GM19324 (cell line): ENCODE measurements at regions not wholly inside any gene's neighbourhood (a gene's known extent, or its start where the extent isn't known, plus 50 kb on each side); places are given as distances from the start of the nearest gene placed in this dataset.
"Not testable (repeated sequence)": the region's sequence is repeated elsewhere in the genome, so short reads cannot be mapped to it uniquely, and the experiment has no call there.

Experiments
- ATAC-seq: cut with Tn5 transposase; IDR thresholded peaks from one replicate; pipeline ENCODE4 v1.9.1; 2021; ENCODE audit warnings: mild to moderate bottlenecking, moderate library complexity; ENCODE audit not compliant: unreplicated experiment, low FRiP score

GRCh38 chr22:23443905-23444304 is 136.2 kb downstream of the IGLL1 start:
- not testable (repeated sequence) for ATAC-seq

GRCh38 chr22:23439581-23439980 is 140.5 kb downstream of the IGLL1 start:
- ATAC-seq, result not testable (repeated sequence)

GRCh38 chr22:23438216-23438615 is 141.9 kb downstream of the IGLL1 start:
- no peak for ATAC-seq

- ATAC-seq, result no peak
Observed at GRCh38 chr22:23437779-23438178, 142.3 kb downstream of the IGLL1 start.

- not testable (repeated sequence) for ATAC-seq
Observed at GRCh38 chr22:23437107-23437395, 143.0 kb downstream of the IGLL1 start.

- ATAC-seq, result not testable (repeated sequence)
Observed at GRCh38 chr22:23436354-23437106, 143.6 kb downstream of the IGLL1 start.

GRCh38 chr22:23435186-23435585 is 144.9 kb downstream of the IGLL1 start:
- ATAC-seq, result not testable (repeated sequence)

- ATAC-seq, result not testable (repeated sequence)
Observed at GRCh38 chr22:23434198-23434830, 145.8 kb downstream of the IGLL1 start.

GRCh38 chr22:23433127-23434005 is 146.7 kb downstream of the IGLL1 start:
- ATAC-seq, result not testable (repeated sequence)

GRCh38 chr22:23432719-23433118 is 147.4 kb downstream of the IGLL1 start:
- ATAC-seq, result not testable (repeated sequence)

GRCh38 chr22:23431337-23432072 is 148.6 kb downstream of the IGLL1 start:
- no peak for ATAC-seq

GRCh38 chr22:23424551-23425068 is 155.5 kb downstream of the IGLL1 start:
- ATAC-seq, result not testable (repeated sequence)

GRCh38 chr22:23424031-23424430 is 156.1 kb downstream of the IGLL1 start:
- no peak for ATAC-seq

GRCh38 chr22:23422281-23422680 is 157.8 kb downstream of the IGLL1 start:
- ATAC-seq, result not testable (repeated sequence)

- not testable (repeated sequence) for ATAC-seq
Observed at GRCh38 chr22:23421300-23421699, 158.8 kb downstream of the IGLL1 start.

GRCh38 chr22:23419931-23420330 is 160.2 kb downstream of the IGLL1 start:
- ATAC-seq, result no peak

GRCh38 chr22:23419171-23419570 is 160.9 kb downstream of the IGLL1 start:
- ATAC-seq, result no peak

- ATAC-seq, result no peak
Observed at GRCh38 chr22:23418159-23418788, 161.8 kb downstream of the IGLL1 start.

GRCh38 chr22:23417327-23417726 is 162.8 kb downstream of the IGLL1 start:
- not testable (repeated sequence) for ATAC-seq
